GM19468 (cell line): ENCODE measurements at regions not wholly inside any gene's neighbourhood (a gene's known extent, or its start where the extent isn't known, plus 50 kb on each side); places are given as distances from the start of the nearest gene placed in this dataset.

Experiments
- ATAC-seq: cut with Tn5 transposase; IDR thresholded peaks from one replicate; pipeline ENCODE4 v1.9.1; 2021; ENCODE audit warnings: mild to moderate bottlenecking, moderate library complexity, moderate number of reproducible peaks; ENCODE audit not compliant: unreplicated experiment; ENCODE audit errors: extremely low read depth

DNA sequence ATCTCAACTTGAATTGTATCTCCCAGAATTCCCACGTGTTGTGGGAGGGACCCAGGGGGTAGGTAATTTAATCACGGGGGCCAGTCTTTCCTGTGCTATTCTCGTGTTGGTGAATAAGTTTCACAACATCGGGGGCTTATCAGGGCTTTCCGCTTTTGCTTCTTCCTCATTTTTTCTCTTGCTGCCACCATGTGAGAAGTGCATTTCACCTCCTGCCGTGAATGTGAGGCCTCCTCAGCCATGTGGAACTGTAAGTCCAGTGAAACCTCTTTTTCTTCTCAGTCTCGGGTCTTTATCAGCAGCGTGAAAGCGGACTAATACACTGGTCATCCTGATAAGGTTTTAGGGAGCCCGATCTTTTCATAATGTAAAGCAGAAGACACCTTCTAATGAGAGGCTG is 687.0 kb upstream of the FTMT start:
- no peak for ATAC-seq

DNA sequence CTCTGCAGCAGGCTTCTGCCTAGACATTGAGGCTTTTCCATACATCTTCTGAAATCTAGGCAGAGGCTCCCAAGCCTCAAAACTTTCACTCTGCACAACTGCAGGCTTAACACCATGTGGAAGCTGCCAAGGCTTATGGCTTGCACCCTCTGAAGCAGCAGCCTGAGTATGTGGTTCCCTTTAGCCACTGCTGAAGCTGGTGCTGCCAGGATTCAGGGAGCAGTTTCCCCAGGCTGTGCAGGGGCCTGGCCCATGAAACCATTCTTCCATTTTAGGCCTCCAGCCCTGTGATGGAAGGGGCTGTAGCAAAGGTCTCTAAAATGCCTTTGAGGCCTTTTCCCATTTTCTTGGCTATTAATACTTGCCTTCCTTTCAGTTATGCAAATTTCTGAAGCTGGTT is 680.3 kb upstream of the FTMT start:
- no peak for ATAC-seq

DNA sequence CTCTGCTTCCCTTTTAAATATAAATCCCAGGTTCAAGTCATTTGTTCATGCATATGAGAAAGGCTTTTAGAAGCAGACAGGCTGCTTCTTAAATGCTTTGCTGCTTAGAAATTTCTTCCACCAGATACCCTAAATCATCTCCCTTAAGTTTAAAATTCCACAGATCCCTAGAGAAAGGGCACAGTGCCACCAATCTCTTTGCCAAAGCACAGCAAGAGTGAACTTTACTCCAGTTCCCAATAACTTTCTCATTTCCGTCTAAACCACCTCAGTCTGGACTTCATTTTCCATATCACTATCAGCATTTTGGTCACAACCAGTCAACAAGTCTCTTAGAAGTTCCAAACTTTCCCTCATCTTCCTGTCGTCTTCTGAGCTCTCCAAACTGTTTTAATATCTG is 679.8 kb upstream of the FTMT start:
- ATAC-seq: no peak

DNA sequence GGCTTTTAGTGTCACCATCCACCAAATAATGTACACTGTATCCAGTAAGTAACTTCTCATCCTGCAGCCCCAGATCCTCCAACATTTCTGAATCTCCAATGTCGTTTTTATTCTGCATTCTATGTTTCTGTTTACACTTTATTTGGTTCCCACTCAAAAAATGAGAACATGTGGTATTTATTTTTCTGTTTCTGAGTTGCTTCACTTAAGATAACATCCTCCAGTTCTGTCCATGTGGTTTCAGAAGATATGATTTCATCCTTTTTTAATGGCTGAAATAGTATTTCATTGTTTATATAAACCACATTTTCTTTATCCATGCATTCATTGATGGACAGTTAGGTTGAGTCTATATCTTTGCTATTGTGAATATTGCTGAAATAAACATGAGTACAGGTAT is 677.3 kb upstream of the FTMT start:
- ATAC-seq: no peak

DNA sequence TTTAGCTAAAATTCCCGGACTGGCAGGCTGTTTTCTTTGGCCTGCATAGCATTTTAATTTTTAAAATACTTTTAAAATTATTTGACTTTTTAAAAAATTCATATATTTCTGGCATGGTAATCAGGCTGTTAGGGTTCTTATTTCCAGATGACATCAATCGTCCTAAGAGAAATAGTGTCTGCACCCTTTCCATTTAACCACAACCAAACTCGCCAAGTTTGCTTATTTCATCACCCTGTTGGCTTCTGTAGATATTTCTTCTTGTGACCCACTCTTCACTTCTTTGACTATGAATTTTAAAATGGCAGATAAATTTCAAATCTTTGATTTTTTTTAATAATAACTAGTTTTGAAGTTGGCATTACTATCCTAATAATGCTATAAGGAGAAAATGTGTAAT is 675.7 kb upstream of the FTMT start:
- ATAC-seq: no peak

DNA sequence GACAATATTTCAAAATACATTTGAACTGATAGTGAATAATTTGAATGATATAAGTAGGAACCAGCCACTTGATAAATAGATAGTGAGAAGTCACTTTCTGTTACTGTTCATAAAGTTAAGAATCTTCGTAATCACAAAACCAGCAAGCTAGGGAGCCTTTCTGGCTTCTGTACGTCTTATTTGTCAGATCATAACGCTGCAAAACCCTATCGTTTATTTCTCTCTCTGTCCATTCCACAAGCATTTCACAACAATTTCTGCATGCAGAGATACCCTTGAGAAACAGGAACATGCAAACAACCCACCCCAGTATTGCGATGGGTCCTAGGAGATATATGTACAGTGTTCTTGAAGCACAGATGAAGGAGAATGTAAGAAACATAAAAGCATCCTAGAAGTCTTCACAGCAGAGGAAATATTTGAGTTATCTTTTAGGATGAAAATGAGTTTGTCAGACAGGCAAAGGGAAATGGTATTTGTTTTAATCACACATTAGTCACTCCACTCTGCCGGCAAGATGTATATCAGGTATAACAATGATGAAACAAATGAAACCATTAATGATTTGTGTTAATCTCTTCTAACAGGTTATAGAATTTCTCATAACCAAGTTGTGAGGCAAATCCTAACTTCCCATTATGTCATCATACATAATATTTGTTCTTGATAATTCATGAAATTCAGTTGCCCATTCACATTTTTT is 668.7 kb upstream of the FTMT start:
- no peak for ATAC-seq

DNA sequence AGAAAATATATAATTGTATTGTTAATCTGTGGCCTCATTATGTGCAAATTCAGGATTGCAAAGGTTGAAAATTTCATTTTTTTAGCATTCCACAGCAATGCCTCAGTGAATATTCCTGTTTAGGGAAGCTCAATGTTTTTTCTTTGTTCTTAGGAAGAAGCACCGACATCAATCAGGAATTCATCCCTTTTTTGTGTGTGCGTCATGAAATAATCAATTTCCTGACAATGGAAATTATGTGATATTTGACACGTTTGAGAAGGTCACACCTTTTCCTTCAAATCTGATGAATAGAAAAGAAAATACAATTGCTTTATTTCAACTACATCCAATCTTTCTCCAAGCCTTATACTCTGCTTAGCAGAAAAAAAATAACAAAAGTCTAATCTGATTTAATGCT is 662.8 kb upstream of the FTMT start:
- no peak for ATAC-seq

DNA sequence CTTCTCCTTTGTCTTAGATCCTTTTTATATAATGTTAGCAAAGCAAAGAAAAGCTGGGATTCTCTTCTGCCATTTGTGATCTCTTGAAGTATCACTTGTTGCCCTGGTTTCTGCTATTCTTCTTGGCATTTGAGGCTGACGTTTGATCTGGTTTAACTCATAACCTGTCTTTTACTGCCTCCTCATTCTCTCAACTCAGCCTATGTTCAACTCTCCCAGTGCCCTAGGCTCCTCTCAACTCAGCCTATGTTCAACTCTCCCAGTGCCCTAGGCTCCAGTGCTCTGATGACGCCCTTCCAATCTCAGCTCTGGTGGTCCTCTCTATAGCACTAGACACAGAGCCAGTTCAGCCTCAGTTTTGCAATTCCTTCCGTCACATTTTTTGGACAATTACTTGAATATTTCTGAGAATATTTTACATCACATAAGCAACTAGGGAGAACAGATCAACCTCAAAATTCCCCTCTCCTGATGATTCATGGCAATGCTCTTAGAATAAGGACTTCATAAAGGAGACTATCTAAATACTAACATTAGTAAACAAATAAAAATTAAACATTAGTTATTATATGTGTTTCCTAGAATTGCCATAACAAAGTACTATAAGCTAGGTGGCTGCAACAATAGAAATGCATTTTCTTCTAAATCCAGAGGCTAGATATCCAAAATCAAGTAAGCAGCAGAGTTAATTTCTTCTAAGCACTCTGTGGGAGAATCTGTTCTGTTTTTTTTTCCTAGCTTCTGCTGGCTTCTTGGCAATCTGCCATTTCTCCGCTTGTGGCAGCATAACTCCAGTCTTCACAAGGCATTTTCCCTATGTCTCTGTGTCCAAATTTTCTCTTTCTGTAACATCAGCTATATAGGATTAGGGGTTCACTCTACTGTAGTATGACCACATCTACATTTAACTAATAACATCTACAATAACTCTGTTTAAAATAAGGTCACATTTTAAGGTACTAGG is 662.1 kb upstream of the FTMT start:
- no peak for ATAC-seq

DNA sequence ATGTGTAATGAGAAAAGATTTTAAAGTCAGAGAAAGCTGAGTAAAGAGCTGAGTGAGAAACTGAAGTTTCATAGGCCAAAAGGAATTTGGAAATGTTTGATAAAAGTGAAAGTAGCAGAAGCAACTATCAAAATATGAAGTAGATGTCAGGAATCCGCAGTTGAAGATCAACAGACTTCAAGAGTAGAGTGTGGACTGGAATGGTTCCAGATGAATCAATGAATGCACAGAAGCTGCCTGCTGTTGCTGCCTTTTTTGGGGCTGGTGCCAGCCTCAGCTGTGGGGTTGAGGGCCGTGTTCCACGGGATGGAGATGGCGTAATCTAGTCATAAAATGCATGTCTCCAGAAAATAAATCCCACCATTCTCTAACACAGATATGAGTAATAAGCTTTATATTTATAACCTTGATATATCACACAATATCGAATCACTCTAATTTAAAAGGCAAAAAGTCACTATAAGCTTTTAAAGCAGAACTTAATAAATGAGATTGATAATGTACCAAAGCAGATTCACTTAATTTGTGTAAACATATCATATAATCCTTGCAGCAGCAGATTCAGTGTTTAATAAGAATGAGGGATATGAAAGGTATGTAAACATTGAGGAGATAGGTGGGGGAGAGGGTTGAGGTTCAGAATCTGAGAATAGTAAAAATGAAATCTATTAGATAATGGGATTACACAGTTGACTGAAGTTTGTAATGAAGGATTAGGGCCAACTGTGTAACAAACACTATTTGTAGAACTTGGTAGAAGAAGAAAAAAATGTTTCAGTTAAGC is 652.3 kb upstream of the FTMT start:
- no peak for ATAC-seq

DNA sequence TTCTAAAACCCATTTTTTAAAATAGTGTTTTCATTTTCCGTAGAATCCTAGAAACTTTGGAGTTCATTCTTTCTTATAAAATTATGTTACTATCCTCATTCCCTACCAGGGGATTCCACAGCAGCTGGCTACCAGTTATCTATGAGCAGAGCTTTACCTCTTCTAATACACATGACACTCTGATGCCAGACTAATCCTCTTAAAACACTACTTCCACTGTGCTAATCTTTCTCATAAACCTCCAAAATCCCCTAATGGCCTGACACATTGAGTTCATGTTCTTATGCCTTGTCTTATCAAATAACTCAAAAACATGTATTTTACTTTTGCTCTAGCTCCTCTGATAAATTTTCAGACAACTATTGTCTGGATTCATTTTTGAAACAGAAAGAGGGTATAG is 633.6 kb upstream of the FTMT start:
- ATAC-seq: no peak

DNA sequence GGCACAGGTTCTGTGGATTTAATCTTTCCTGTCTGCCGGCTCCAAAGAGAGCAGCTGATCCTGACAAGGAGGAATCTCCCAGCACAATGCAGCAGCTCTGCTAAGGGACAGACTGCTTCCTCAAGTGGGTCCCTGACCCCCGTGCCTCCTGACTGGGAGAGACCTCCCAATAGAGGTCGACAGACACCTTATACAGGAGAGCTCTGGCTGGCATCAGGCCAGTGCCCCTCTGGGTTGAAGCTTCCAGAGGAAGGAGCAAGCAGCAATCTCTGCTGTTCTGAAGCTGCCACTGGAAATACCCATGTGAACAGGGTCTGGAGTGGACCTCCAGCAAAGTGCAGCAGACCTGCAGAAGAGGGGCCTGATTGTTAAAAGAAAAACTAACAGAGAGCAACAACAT is 630.2 kb upstream of the FTMT start:
- ATAC-seq: no peak

DNA sequence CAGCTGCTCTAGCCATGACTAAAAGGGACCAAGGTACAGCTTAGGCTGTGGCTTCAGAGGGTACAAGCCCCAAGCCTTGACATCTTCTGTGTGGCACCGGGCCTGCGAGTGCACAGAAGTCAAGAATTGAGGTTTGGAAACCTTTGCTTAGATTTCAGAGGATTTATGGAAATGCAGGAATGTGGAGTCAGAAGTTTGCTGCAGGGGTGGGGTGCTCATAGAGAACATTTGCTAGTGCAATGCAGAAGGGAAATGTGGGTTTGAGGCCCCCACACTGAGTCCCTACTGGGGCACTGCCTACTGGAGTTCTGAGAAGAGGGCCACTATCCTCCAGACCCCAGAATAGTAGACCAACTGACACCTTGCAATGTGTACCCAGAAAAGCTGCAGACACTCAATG is 624.9 kb upstream of the FTMT start:
- no peak for ATAC-seq

DNA sequence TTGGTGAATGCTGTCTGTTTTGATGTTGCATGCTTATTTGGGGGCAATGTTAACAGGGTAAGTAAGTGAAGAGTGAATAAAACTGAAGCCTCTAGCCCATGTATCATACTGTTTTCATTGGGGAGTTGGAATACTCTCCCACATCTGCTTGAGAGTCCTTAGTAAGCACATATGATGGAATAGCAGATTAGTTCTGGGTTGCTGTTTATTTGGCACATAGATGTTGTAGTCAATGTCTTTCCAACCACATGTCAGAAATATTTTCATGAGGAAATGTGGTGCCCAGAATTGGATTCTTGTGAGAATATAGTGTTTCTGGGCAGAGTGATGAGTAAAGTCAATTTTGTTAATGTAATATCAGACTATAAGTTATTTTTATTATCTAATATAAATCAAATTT is 611.7 kb upstream of the FTMT start:
- no peak for ATAC-seq

DNA sequence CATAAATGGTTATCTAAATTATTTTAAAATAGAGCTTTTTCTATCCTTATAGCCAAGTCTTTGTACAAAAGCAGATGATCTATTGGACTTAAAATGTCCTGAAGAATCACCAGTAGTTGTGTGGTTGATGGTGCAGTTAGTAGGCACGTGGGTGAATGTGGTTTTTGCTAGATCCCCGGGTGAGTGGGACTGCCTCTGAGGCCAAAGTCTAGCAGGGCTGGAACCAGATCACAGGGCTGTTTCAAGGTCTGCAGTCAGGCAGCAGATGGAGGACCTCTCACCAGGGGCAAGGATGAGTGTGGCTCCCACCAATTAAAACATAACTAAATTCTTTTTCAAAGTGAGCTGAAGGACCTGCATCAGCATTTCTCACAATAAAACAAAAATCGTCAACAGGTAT is 604.7 kb upstream of the FTMT start:
- ATAC-seq: no peak

DNA sequence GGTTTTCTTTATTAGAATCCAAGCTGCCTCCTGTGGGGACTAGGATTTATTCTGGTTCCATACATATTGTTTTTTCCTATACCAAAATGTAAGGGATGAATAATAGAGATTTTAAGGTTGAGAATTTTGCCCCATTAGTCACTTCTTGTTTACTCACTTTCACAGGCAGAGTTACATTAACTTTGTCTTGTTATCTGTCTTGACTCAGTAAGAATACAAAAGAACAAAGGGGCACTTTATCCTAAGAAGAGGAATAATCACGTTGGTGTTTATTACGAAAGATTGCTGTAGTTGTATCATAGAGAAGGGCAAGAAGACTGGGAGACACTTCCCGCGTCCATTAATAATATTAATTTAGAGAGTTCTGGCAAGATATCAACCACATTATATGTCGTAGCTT is 599.7 kb upstream of the FTMT start:
- ATAC-seq: no peak

DNA sequence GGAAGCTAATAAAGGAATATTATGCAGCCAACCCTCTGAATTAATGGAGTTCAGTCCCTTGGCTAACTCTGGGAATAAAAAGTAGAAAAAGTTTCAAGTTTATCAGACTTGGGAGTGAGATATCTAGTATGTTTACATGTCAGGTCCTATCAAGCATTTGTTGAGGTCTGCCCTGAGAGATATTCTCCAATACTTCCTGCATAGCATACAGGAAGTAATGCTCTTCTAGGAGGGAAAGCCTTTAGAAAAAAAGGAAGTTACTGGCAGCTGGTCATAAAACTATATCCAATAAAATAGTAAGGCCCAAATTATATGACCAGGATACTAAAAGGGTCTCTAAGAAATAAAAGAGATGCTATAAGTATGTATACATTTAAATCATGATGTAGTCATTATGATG is 594.1 kb upstream of the FTMT start:
- ATAC-seq: no peak

DNA sequence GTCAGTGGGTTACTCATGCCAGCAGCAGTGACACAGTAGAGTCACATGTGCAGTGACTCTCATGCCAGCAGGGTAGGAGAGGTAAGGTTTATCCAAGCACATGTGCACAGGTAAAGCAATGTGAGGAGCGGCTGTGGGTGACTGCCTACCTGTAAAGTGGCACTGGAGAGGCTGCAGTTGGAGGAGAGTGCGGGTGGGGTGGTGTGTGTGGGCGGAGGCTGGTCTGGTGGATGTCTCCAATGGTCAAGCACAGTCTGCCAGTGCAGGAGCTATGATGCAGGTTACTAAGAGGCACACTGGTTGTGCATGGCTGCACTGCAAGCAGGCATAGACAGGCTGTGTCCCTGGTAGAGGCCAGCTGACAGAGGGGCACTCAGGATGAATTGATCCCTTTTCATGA is 588.2 kb upstream of the FTMT start:
- no peak for ATAC-seq

DNA sequence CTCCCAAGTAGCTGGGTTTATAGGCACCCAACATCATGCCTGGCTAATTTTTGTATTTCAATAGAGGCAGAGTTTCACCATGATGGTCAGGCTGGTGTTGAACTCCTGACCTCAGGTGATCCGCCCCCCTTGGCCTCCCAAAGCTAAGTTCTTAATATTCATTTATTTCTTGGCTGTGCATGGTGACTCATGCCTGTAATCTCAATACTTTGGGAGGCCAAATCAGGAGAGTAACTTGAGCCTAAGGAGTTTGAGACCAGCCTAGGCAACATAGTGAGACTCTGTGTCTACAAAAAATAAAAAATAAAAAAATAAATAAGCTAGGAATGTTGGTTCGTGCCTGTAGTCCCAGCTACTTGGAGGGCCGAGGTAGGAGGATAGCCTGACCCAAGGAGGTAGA is 587.1 kb upstream of the FTMT start:
- ATAC-seq: no peak

DNA sequence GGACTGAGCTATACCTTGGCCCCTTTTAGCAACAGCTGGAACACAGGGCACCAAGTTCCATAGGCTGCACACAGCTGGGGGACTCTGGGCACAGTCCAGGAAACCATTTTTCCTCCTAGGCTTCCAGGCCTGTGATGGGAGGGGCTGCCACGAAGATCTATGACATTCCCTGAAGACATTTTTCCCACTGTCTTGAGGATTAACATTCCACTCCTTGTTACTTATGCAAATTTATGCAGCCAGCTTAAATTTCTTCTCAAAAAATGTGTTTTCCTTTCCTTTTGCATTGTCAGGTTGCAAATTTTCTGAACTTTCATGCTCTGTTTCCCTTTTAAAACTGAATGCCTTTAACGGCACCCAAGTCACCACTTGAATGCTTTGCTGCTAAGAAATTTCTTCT is 580.1 kb upstream of the FTMT start:
- no peak for ATAC-seq

DNA sequence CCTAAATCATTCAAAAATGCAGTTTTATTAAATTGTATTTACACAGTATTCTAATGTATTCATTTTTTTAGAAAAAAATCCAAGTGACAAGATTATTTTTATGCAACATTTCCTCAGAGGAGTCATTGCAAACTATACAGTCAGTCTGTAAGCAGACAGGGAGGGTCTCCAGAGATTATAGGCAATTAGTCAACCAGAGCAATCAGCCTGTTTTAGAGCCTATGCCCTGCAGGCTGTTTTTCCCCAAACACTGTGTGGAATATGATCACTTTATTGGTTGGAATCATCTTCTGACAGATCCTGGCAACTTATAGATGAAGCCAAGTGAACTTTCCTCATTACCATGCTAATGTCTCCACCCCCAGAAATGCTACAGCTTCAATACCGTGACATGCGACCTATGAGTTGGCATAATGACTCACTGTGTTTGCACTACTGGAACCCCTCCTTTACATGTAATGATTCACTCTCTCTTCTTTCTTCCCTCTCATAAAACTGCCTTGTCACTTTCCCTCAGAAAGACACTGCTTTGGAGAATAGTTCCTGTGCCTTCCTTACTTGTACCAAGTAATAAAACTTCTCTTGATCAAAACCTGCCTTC is 577.7 kb upstream of the FTMT start:
- no peak for ATAC-seq

DNA sequence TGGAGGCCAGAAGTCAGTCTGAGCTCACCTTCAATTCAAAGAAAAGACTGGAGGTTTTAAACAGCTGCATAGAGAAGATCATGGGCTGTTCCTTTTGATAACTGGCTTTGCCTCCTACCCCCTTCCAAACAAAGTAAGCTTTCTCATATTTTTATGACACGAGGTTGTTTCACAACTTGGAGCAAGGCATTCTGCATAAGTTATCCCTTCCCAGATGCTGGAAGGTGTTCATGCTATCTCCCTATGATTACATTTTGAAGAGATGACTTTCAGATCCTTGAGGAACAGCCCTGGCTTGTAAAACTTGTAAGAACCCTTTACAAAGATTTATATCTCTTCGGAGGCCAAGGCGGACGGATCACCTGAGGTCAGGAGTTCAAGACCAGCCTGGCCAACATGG is 571.9 kb upstream of the FTMT start:
- ATAC-seq: no peak
